GM19023 (cell line): ENCODE measurements at regions not wholly inside any gene's neighbourhood (a gene's known extent, or its start where the extent isn't known, plus 50 kb on each side); places are given as distances from the start of the nearest gene placed in this dataset.
"Not testable (repeated sequence)": the region's sequence is repeated elsewhere in the genome, so short reads cannot be mapped to it uniquely, and the experiment has no call there.

Experiments
- ATAC-seq: cut with Tn5 transposase; IDR thresholded peaks from one replicate; pipeline ENCODE4 v1.9.1; 2021; ENCODE audit warnings: mild to moderate bottlenecking, moderate library complexity; ENCODE audit not compliant: unreplicated experiment

- no peak for ATAC-seq
Measured at GRCh38 chr11:98710026-98710425, 310.7 kb upstream of the CNTN5 start.

GRCh38 chr11:98710986-98711385 is 309.8 kb upstream of the CNTN5 start:
- no peak for ATAC-seq

GRCh38 chr11:98720951-98721350 is 299.8 kb upstream of the CNTN5 start:
- ATAC-seq, result no peak

- ATAC-seq, result no peak
Measured at GRCh38 chr11:98725471-98725870, 295.3 kb upstream of the CNTN5 start.

GRCh38 chr11:98728421-98728820 is 292.3 kb upstream of the CNTN5 start:
- no peak for ATAC-seq

GRCh38 chr11:98729118-98729517 is 291.6 kb upstream of the CNTN5 start:
- ATAC-seq, result no peak

GRCh38 chr11:98732947-98733346 is 287.8 kb upstream of the CNTN5 start:
- no peak for ATAC-seq

- ATAC-seq, result not testable (repeated sequence)
Measured at GRCh38 chr11:98733378-98733777, 287.4 kb upstream of the CNTN5 start.

- no peak for ATAC-seq
Measured at GRCh38 chr11:98734686-98735085, 286.1 kb upstream of the CNTN5 start.

- no peak for ATAC-seq
Measured at GRCh38 chr11:98736833-98737232, 283.9 kb upstream of the CNTN5 start.

- ATAC-seq, result no peak
Measured at GRCh38 chr11:98740321-98740720, 280.4 kb upstream of the CNTN5 start.

GRCh38 chr11:98763446-98763845 is 257.3 kb upstream of the CNTN5 start:
- not testable (repeated sequence) for ATAC-seq

GRCh38 chr11:98766903-98767302 is 253.8 kb upstream of the CNTN5 start:
- ATAC-seq, result no peak

GRCh38 chr11:98770046-98770445 is 250.7 kb upstream of the CNTN5 start:
- ATAC-seq, result not testable (repeated sequence)

- ATAC-seq, result no peak
Measured at GRCh38 chr11:98771791-98772190, 249.0 kb upstream of the CNTN5 start.

- ATAC-seq, result no peak
Measured at GRCh38 chr11:98772893-98773292, 247.9 kb upstream of the CNTN5 start.

GRCh38 chr11:98793276-98793675 is 227.5 kb upstream of the CNTN5 start:
- no peak for ATAC-seq

GRCh38 chr11:98798333-98798732 is 222.4 kb upstream of the CNTN5 start:
- ATAC-seq, result no peak

- no peak for ATAC-seq
Measured at GRCh38 chr11:98800696-98801095, 220.1 kb upstream of the CNTN5 start.

GRCh38 chr11:98828986-98829708 is 191.6 kb upstream of the CNTN5 start:
- no peak for ATAC-seq

- ATAC-seq, result no peak
Measured at GRCh38 chr11:98829971-98830370, 190.8 kb upstream of the CNTN5 start.

- ATAC-seq, result no peak
Measured at GRCh38 chr11:98834776-98835175, 186.0 kb upstream of the CNTN5 start.

GRCh38 chr11:98835335-98835734 is 185.4 kb upstream of the CNTN5 start:
- ATAC-seq, result no peak
